HFF-Myc (cell line): ENCODE measurements at regions not wholly inside any gene's neighbourhood (a gene's known extent, or its start where the extent isn't known, plus 50 kb on each side); places are given as distances from the start of the nearest gene placed in this dataset.

Experiments used
- DNase-seq: peaks from one replicate; pipeline ENCODE4 v3.0.0-alpha.2; 2011; ENCODE audit warnings: low read depth; ENCODE audit errors: extremely low read depth
- H3K4me3 ChIP-seq: replicated peaks from 2 replicates; pipeline ENCODE4 v1.5.1; 2011; ENCODE audit warnings: low read depth, mild to moderate bottlenecking, control low read depth, low read length
- CTCF ChIP-seq: IDR thresholded peaks from 2 replicates; pipeline ENCODE4 v1.5.1; 2012; ENCODE audit warnings: mild to moderate bottlenecking, low read depth, low read length, control low read depth; ENCODE audit errors: missing control alignments

DNA sequence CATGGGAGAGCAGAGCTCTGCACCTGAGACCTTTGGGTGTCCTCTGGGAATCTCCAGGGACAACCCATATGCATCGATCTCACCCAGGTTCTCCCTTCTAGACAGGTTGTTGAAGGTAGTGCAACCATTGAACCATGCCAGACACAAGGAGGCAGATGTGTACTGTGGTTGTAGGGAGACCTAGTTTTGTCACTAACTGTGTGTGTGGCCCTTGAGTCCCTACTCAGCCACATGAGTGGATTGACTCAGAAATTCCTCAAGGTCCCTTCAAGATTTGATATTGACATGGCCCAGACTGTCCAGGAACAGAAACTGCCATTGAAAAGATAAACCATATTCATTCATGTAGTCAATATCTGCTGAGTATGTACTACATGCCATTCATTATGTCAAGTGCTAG, 396.4 kb upstream of the CCL2 start:
- DNase-seq = no peak
- H3K4me3 ChIP-seq = no peak overlapping the region
- TF ChIP-seq CTCF = no peak

- no peak for DNase-seq
Measured at GRCh38 chr17:33862772-33863602, 392.1 kb upstream of the CCL2 start.

DNA sequence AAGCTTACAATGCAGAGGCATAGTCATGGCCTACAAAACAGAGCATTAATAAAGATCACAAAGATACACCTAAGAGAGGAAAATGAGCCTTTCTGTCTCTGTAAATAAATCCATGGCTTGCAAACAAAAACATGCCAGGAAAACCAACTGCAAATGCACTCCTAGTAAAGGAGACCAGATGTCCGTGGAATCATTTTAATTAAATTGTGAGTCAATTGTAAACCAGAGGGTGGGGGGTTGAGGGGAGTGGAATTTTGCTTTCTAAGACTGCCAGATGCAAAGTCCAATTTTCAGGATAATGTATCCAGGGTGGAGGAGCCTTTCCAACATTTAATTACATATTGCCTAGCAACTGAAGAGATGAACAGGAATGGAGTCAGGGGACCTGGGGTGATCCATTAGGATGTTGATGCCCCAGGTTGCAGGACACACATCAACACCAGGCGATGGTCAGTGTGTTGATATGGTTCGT, 390.3 kb upstream of the CCL2 start:
- no peak for DNase-seq
- no peak overlapping the region for H3K4me3 ChIP-seq
- TF ChIP-seq CTCF = no peak

More at GRCh38 chr17:33862772-33863602, 392.1 kb upstream of the CCL2 start:
- no peak for TF ChIP-seq CTCF
- H3K4me3 ChIP-seq = no peak overlapping the region

DNA sequence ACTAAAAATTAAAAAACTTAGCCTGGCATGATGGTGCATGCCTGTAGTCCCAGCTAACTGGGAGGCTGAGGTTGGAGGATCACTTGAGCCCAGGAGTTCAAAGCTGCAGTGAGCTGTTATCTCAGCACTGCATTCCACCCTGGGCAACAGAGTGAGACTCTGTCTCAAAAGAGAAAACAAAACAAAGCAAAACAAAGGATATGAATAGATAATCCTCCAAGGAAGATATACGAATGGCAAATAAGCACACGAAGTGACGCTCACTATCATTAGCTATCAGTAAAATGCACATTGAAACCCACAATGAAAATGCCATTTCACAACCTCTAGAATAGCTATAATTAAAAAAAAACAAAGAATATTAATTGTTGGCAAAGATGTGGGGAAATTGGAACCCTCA, 386.2 kb upstream of the CCL2 start:
- no peak for TF ChIP-seq CTCF
- DNase-seq = no peak

DNA sequence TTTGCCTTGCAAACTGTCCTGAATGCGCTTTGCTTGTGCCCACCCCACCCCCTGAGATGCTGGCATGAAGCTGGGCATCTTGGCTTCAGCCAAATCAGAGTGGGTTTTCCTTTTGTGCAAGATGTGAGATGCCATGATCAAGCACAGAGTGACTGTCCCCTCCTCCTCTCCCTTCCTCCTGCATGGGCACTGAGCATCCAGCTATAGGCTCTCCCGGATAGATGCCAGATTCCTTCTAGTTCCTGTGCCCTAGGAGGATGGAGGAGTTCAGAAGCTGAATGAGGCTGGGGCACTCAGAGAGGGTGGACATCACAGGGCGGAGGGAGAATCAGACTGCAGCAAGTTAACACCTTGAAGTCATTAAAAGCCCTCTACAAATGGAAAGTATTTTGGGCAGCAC, 384.1 kb upstream of the CCL2 start:
- no peak overlapping the region for H3K4me3 ChIP-seq
- TF ChIP-seq CTCF = no peak
- no peak for DNase-seq

More for the DNA sequence above, 386.2 kb upstream of the CCL2 start:
- no peak overlapping the region for H3K4me3 ChIP-seq

DNA sequence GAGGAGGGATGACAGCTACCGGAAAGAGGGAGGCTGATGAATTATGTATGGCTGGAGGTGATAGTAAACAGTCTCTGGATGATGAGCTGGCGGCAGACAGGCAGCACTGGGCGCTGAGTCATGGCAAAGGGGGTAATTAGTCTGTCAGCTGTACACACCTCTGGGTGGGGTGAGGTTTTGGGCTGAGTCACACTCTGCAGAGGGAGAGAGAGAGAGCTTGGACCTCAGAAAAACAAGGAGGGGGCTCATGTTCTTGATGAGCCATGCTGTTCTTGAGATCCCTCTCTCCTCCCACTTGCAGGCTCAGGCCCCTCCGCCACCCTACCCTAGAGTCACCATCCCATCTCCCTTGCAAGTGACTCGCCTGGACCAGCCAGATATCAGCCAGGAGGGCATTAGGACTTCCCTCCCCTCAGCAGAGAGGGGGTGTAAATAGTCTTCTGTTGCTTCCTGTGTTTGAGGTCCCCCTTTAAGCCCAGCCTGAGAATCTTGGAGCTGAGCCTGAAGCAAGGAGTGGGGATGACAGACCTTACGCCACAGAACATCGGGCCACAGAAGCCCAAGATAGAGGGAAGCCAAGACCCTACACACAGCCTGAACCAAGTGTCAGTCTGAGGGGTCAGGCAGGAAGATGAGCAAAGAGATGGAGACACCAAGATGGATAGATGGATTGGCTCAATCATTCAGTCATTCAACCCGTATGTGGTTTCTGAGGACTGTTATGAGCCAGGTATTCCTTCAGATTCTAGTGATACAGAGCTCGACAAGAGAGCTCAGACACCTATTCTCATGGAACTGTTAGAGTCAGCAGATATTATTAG, 383.2 kb upstream of the CCL2 start:
- no peak for TF ChIP-seq CTCF
- H3K4me3 ChIP-seq = no peak overlapping the region
- DNase-seq = no peak
